ENCODE measurements at regions not wholly inside any gene's neighbourhood (a gene's known extent, or its start where the extent isn't known, plus 50 kb on each side); places are given as distances from the start of the nearest gene placed in this dataset.

GRCh38 chr2:156930423-156930822 is 327.1 kb upstream of the GALNT5 start:
- no peak overlapping the region for H3K27ac ChIP-seq (ENCODE audit: low read length)
- no peaks in the 10 kb centered on the region for H3K36me3 ChIP-seq (ENCODE audit: insufficient read depth, low read length)
- peaks cover 5% of the 10 kb centered on the region for H3K9me3 ChIP-seq (ENCODE audit: low read length)
- H4K20me1 ChIP-seq (ENCODE audit: insufficient read depth), result no peaks in the 10 kb centered on the region
- H3K4me3 ChIP-seq (ENCODE audit: low read length), result no peak overlapping the region
- H3F3A ChIP-seq (ENCODE audit: insufficient read depth, low read length, poor library complexity, severe bottlenecking), result no peaks in the 10 kb centered on the region
- H3K9ac ChIP-seq (ENCODE audit: low read length), result no peak overlapping the region
- H2AFZ ChIP-seq (ENCODE audit: low read depth, low read length), result no peak overlapping the region
- H3K27me3 ChIP-seq (ENCODE audit: insufficient read depth, low read depth, low read length), result no peaks in the 10 kb centered on the region
- no peak overlapping the region for H3K4me2 ChIP-seq (ENCODE audit: low read length)
- H3K79me2 ChIP-seq (replicated peaks; ENCODE audit: insufficient read depth, low read length), result no peaks in the 10 kb centered on the region
- no peaks in the 10 kb centered on the region for H3K9me2 ChIP-seq (ENCODE audit: insufficient read depth, low read length)
- TF ChIP-seq EZH2 (IDR thresholded peaks at IDR 0.05; ENCODE audit: borderline replicate concordance, insufficient read depth, low read length, poor library complexity, severe bottlenecking) (no peak), TAF1 (IDR thresholded peaks at IDR 0.05; ENCODE audit: low read depth) (no peak), REST (IDR thresholded peaks at IDR 0.05; ENCODE audit: borderline replicate concordance) (no peak), SMC3 (conservative IDR thresholded peaks at IDR 0.05; ENCODE audit: poor library complexity) (no peak), EP300 (conservative IDR thresholded peaks at IDR 0.05; ENCODE audit: poor library complexity, severe bottlenecking) (no peak), POLR2AphosphoS5 (IDR thresholded peaks at IDR 0.05) (no peak), RAD21 (conservative IDR thresholded peaks at IDR 0.05) (no peak), MXI1 (conservative IDR thresholded peaks at IDR 0.05; ENCODE audit: poor library complexity, severe bottlenecking) (no peak)
- TF ChIP-seq, protein P1, sequence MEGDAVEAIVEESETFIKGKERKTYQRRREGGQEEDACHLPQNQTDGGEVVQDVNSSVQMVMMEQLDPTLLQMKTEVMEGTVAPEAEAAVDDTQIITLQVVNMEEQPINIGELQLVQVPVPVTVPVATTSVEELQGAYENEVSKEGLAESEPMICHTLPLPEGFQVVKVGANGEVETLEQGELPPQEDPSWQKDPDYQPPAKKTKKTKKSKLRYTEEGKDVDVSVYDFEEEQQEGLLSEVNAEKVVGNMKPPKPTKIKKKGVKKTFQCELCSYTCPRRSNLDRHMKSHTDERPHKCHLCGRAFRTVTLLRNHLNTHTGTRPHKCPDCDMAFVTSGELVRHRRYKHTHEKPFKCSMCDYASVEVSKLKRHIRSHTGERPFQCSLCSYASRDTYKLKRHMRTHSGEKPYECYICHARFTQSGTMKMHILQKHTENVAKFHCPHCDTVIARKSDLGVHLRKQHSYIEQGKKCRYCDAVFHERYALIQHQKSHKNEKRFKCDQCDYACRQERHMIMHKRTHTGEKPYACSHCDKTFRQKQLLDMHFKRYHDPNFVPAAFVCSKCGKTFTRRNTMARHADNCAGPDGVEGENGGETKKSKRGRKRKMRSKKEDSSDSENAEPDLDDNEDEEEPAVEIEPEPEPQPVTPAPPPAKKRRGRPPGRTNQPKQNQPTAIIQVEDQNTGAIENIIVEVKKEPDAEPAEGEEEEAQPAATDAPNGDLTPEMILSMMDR (IDR thresholded peaks at IDR 0.05; ENCODE audit: poor library complexity, severe bottlenecking), result no peak

DNA sequence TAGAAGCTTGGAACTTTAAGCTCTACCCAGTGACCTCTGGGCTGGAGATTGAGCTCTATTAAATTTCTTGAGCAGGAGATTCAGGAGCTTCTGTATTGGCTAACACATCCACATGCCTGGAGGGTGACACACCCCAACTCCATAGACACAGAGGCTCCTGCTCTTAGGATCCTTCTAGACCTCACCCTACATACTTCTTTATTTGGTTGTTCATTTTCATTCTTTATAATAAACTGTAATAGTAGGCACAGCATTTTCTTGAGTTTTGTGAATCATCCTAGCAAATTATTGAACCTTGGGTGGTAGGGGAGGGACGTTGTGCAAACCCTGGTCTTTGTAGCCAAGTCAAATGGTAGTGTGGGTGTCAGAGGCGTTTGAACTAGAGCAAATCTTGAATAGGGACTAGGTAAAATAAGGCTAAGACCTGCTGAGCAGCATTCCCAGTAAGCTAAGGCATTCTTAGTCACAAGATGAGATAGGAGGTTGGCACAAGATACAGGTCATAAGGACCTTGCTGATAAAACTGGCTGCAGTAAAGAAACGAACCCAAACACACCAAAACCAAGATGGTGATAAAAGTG is 323.8 kb upstream of the GALNT5 start:
- H3F3A ChIP-seq (ENCODE audit: insufficient read depth, low read length, poor library complexity, severe bottlenecking), result no peaks in the 10 kb centered on the region
- no peak overlapping the region for H3K4me2 ChIP-seq (ENCODE audit: low read length)
- no peak overlapping the region for H2AFZ ChIP-seq (ENCODE audit: low read depth, low read length)
- TF ChIP-seq, protein P1 (IDR thresholded peaks at IDR 0.05; ENCODE audit: poor library complexity, severe bottlenecking), result no peak
- no peak for TF ChIP-seq POLR2AphosphoS5 (IDR thresholded peaks at IDR 0.05)
- no peak for TF ChIP-seq RAD21 (conservative IDR thresholded peaks at IDR 0.05)
- no peak for TF ChIP-seq SMC3 (conservative IDR thresholded peaks at IDR 0.05; ENCODE audit: poor library complexity)
- no peak for TF ChIP-seq EZH2 (IDR thresholded peaks at IDR 0.05; ENCODE audit: borderline replicate concordance, insufficient read depth, low read length, poor library complexity, severe bottlenecking)
- TF ChIP-seq EP300 (conservative IDR thresholded peaks at IDR 0.05; ENCODE audit: poor library complexity, severe bottlenecking), result no peak
- no peak for TF ChIP-seq TAF1 (IDR thresholded peaks at IDR 0.05; ENCODE audit: low read depth)
- no peak for TF ChIP-seq REST (IDR thresholded peaks at IDR 0.05; ENCODE audit: borderline replicate concordance)
- TF ChIP-seq MXI1 (conservative IDR thresholded peaks at IDR 0.05; ENCODE audit: poor library complexity, severe bottlenecking), result no peak
- H4K20me1 ChIP-seq (ENCODE audit: insufficient read depth), result no peaks in the 10 kb centered on the region
- H3K9me2 ChIP-seq (ENCODE audit: insufficient read depth, low read length), result no peaks in the 10 kb centered on the region
- no peak overlapping the region for H3K9ac ChIP-seq (ENCODE audit: low read length)
- no peak overlapping the region for H3K4me3 ChIP-seq (ENCODE audit: low read length)
- no peak overlapping the region for H3K27ac ChIP-seq (ENCODE audit: low read length)
- H3K9me3 ChIP-seq (ENCODE audit: low read length), result no peaks in the 10 kb centered on the region
- H3K79me2 ChIP-seq (replicated peaks; ENCODE audit: insufficient read depth, low read length), result no peaks in the 10 kb centered on the region
- no peaks in the 10 kb centered on the region for H3K36me3 ChIP-seq (ENCODE audit: insufficient read depth, low read length)
- H3K27me3 ChIP-seq (ENCODE audit: insufficient read depth, low read depth, low read length), result no peaks in the 10 kb centered on the region
